Neural progenitor cell (in vitro differentiated cells): ENCODE measurements at regions not wholly inside any gene's neighbourhood (a gene's known extent, or its start where the extent isn't known, plus 50 kb on each side); places are given as distances from the start of the nearest gene placed in this dataset.

Source experiments
- CTCF ChIP-seq: fragments of 200-600 bp; sonication (generic); IDR thresholded peaks from 2 replicates; pipeline ENCODE4 v1.5.1; 2017; ENCODE audit warnings: antibody characterized with exemption, mild to moderate bottlenecking
- EZH2 ChIP-seq: fragments of 200-600 bp; sonication (generic); IDR thresholded peaks from 2 replicates; pipeline ENCODE4 v1.6.1; 2017; ENCODE audit warnings: antibody characterized with exemption, mild to moderate bottlenecking, moderate library complexity

DNA sequence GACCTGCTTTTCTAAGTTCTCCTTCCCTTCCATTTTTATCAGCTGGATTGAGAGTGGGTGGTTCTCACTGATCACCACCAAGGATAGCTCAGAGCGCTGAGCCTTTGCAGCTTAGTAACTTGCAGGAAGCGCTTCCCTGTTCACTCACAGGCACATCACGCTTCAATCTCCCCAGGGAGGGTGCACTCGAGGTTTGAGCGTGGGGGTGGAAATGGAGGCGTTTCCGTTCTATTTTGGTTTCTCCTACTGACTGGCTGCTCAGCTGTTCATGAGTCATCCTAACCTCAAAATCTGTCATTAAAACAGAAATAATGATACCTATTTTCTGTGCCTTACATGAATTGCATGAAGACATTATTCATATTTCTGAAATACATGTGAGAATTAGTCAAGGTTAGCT is 292.1 kb downstream of the SPRY2 start:
- TF ChIP-seq CTCF, result no peak
- TF ChIP-seq EZH2, result no peak
